ENCODE measurements at regions not wholly inside any gene's neighbourhood (a gene's known extent, or its start where the extent isn't known, plus 50 kb on each side); places are given as distances from the start of the nearest gene placed in this dataset.

GRCh38 chr13:40402931-40403431 lies 263.5 kb downstream of the FOXO1 start:
- Histone ChIP-seq H3K79me2 (ENCODE audit: control insufficient read depth, insufficient read depth, low read length) (no peaks in the 10 kb centered on the region), H3K27ac (ENCODE audit: extremely low read depth, low read depth, low read length) (no peak overlapping the region), H3K9me3 (replicated peaks; ENCODE audit: control insufficient read depth, insufficient read depth, low read depth, low read length) (no peaks in the 10 kb centered on the region), H3K9ac (ENCODE audit: insufficient read depth in 1 of 2, low read depth in 2 of 2, low read length in 2 of 2) (no peak overlapping the region), H3K4me2 (ENCODE audit: insufficient read depth, low read length) (no peak overlapping the region), H3K27me3 (ENCODE audit: control insufficient read depth in 2 of 2, insufficient read depth in 2 of 2, low read length in 2 of 2) (peaks cover 0 to 15% of the 10 kb centered on the region in 2 experiments; a peak in 2 of 5 replicates), H3K36me3 (ENCODE audit: control insufficient read depth, insufficient read depth, low read length) (no peaks in the 10 kb centered on the region), H4K20me1 (replicated peaks; ENCODE audit: control insufficient read depth, insufficient read depth, low read length) (no peaks in the 10 kb centered on the region), H3K4me1 (replicated peaks in 1 of 2; ENCODE audit: control insufficient read depth in 2 of 2, insufficient read depth in 2 of 2, low read length in 2 of 2) (no peaks in the 10 kb centered on the region; a peak in 1 of 5 replicates), H3K9me1 (ENCODE audit: control insufficient read depth, insufficient read depth, low read length) (no peaks in the 10 kb centered on the region), H2AFZ (ENCODE audit: low read depth, low read length) (no peak overlapping the region), H3K4me3 (no peak overlapping the region)
- FAIRE-seq (no peak), DNase-seq (ENCODE audit: extremely low read depth in 1 of 4, low spot score in 3 of 4) (no peak), ATAC-seq (no peak)
- in situ Hi-C loops (cut with MboI), result no loop called here
- BruUV-seq (replicated peaks), result no TSS peak
- ChIA-PET POLR2A (no interaction called here), CTCF (ENCODE audit: low intra/inter-chr PET ratio) (no interaction called here)
- 15% methylated on average over 9 of the region's 9 CpGs for WGBS (ENCODE audit: insufficient coverage, low coverage, missing lambda C conversion rate)
- intact Hi-C loops (cut with micrococcal nuclease), result no loop called here
- TF ChIP-seq, protein P1, sequence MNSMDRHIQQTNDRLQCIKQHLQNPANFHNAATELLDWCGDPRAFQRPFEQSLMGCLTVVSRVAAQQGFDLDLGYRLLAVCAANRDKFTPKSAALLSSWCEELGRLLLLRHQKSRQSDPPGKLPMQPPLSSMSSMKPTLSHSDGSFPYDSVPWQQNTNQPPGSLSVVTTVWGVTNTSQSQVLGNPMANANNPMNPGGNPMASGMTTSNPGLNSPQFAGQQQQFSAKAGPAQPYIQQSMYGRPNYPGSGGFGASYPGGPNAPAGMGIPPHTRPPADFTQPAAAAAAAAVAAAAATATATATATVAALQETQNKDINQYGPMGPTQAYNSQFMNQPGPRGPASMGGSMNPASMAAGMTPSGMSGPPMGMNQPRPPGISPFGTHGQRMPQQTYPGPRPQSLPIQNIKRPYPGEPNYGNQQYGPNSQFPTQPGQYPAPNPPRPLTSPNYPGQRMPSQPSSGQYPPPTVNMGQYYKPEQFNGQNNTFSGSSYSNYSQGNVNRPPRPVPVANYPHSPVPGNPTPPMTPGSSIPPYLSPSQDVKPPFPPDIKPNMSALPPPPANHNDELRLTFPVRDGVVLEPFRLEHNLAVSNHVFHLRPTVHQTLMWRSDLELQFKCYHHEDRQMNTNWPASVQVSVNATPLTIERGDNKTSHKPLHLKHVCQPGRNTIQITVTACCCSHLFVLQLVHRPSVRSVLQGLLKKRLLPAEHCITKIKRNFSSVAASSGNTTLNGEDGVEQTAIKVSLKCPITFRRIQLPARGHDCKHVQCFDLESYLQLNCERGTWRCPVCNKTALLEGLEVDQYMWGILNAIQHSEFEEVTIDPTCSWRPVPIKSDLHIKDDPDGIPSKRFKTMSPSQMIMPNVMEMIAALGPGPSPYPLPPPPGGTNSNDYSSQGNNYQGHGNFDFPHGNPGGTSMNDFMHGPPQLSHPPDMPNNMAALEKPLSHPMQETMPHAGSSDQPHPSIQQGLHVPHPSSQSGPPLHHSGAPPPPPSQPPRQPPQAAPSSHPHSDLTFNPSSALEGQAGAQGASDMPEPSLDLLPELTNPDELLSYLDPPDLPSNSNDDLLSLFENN (IDR thresholded peaks at IDR 0.05; ENCODE audit: low read depth in 2 of 2, low read length in 2 of 2), result no peak
- TF ChIP-seq SETDB1 (IDR thresholded peaks at IDR 0.05; ENCODE audit: low read length) (no peak), ZBTB7A (IDR thresholded peaks at IDR 0.05; ENCODE audit: borderline replicate concordance, control insufficient read depth, low read depth, low read length) (no peak), HMGN3 (IDR thresholded peaks at IDR 0.05; ENCODE audit: borderline replicate concordance, extremely low read depth, insufficient read length, low read depth, low read length) (no peak), EP300 (IDR thresholded peaks at IDR 0.05; ENCODE audit: low read length) (no peak), SRSF3 (IDR thresholded peaks at IDR 0.05; ENCODE audit: insufficient read depth, low read length) (no peak), SRSF9 (IDR thresholded peaks at IDR 0.05; ENCODE audit: borderline replicate concordance, low read depth, low read length) (no peak), SNRNP70 (optimal IDR thresholded peaks at IDR 0.05; ENCODE audit: low read depth, low read length) (no peak), ZKSCAN8 (CRISPR knock-in tag; IDR thresholded peaks at IDR 0.05) (no peak), CBFB (CRISPR knock-in tag; IDR thresholded peaks at IDR 0.05) (no peak), CTCFL (IDR thresholded peaks at IDR 0.05; ENCODE audit: borderline replicate concordance, insufficient read depth, low read depth, low read length, poor library complexity, severe bottlenecking) (no peak), THRAP3 (IDR thresholded peaks at IDR 0.05; ENCODE audit: borderline replicate concordance) (no peak), NFXL1 (CRISPR knock-in tag; IDR thresholded peaks at IDR 0.05) (no peak), TCF3 (CRISPR knock-in tag; IDR thresholded peaks at IDR 0.05) (no peak), ZNF57 (CRISPR knock-in tag; IDR thresholded peaks at IDR 0.05) (no peak), FOXP1 (CRISPR knock-in tag; IDR thresholded peaks at IDR 0.05) (no peak)
- TF ChIP-seq, protein P2, sequence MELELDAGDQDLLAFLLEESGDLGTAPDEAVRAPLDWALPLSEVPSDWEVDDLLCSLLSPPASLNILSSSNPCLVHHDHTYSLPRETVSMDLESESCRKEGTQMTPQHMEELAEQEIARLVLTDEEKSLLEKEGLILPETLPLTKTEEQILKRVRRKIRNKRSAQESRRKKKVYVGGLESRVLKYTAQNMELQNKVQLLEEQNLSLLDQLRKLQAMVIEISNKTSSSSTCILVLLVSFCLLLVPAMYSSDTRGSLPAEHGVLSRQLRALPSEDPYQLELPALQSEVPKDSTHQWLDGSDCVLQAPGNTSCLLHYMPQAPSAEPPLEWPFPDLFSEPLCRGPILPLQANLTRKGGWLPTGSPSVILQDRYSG (tag; conservative IDR thresholded peaks at IDR 0.05; ENCODE audit: low read depth), result no peak
